Fibroblast of gingiva (primary cell): ENCODE measurements at regions not wholly inside any gene's neighbourhood (a gene's known extent, or its start where the extent isn't known, plus 50 kb on each side); places are given as distances from the start of the nearest gene placed in this dataset.
"Not testable (repeated sequence)": the region's sequence is repeated elsewhere in the genome, so short reads cannot be mapped to it uniquely, and the experiment has no call there.

Source experiments
- DNase-seq: peaks from one replicate; pipeline ENCODE4 v3.0.0-alpha.2; 2011; ENCODE audit warnings: low read depth

DNA sequence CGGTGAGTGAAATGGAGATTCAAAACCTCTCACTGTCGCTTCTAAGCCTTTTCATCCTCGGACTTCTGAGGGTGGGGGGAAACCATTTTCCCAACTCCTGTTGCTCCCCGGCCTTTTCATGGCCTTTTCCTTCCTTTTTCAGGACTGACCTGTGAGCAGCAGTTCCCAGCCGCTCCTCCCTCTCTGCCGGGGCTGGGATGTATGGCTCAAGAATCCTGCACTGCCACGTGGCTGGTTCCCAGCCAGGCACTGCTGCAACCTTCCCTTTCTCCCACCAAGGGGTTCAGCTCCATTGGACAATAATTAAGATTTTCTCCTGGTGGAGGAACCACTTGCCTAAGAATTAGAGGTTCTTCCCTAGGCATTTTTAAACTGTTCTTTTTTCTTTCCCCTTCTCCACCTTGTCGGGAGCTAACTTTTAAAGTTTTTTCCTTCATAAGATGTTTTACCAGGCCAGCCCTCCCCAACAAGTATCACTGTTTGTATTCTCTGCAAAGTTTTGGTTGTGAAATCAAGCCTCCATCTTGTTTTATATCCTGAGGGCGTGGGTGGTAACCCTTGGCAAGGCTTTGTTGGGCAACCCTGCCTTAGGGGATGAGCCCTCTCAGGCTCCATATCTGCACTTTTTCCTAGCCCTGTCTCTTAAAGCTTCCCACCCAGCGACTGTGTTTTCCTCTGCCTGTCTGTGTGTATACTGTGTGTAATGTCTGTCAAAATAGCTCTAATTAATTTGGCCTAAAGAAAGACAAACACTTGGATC lies 1166.6 kb upstream of the ADGRL2 start:
- peak; percentile 27 for DNase-seq

DNA sequence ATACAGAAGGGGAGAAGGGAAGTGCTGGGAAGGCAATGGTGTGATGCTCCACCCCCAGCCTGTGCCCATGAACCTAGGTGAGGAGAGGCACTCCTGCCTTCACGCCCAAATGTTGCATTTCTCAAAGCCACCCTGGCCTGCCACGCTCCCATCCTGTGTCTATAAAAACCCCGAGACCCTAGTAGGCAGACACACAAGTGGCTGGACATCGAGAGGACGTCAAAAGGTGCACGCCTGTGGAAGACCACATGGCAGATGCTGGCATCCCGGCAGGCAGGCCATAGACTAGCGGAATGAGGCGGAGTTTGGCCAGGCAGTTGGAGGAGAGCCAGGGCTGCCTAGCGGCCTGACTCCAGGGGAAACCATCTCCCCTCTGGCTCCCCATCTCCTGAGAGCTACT lies 1168.5 kb upstream of the ADGRL2 start:
- DNase-seq = no peak

GRCh38 chr1:80629304-80629837 lies 1171.4 kb upstream of the ADGRL2 start:
- no peak for DNase-seq

DNA sequence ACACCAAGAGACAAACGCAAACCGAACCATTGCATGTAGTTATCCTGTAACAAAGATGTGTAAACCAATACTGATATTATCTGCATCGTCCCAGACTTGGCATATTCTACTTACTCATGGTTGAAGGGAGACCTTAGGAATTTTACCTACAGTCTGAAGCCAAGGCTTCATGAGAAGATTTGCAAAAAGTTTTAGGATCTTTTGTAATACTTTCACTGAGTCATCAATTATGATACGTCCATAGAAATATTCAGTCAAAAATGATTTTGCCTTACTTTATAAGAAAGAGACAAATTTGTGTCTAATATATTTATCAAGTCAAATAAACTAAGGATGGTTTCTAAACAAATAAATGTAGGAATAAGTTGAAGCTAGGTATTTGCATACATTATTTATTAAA lies 1176.1 kb upstream of the ADGRL2 start:
- peak; percentile 1 for DNase-seq

GRCh38 chr1:80607064-80607463 lies 1193.7 kb upstream of the ADGRL2 start:
- DNase-seq = no peak

GRCh38 chr1:80594013-80594412 lies 1206.7 kb upstream of the ADGRL2 start:
- no peak for DNase-seq

DNA sequence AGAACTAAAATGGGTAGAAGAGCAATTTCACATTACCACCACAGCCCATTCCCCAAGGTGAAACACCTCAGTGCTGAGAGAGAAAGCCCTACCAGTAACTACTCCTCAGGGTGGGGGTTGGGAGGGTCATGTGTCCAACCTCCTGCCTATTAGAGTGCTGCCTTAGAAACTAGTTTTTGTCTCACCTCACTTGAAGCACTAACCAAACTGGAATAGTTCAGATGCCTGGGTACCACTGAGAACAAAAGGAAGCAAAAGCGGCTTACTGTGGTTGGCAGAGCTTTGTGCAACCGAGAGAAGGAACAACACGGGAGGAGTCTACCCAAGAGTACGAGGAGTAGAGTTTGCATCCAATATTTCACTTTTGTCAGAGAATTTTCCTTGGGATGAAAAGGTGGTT lies 1207.5 kb upstream of the ADGRL2 start:
- no peak for DNase-seq

DNA sequence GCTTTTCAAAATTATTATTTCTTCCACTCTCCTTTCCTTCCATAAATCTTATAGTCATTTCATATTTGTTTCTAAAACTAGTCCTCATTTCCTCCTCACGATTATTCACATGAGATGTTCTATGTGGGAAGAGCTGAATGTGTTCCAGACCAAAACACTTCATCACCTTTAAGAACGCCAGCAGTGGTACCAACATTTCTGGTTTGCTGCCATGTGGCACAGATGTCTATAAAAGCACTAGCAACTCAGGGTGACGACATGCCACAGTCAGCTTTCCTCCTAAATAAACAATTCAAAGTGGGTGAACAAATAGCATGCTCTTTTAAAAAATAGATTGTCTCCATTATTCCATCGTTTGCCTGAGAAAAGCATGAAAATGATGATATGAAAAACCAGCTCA lies 1217.8 kb upstream of the ADGRL2 start:
- DNase-seq = peak; percentile 10

GRCh38 chr1:80579055-80579454 lies 1221.7 kb upstream of the ADGRL2 start:
- DNase-seq = no peak

GRCh38 chr1:80566867-80567266 lies 1233.9 kb upstream of the ADGRL2 start:
- no peak for DNase-seq

- no peak for DNase-seq
These were observed 1234.6 kb upstream of the ADGRL2 start for GRCh38 chr1:80566123-80566522.

GRCh38 chr1:80565406-80565805 lies 1235.3 kb upstream of the ADGRL2 start:
- no peak for DNase-seq

DNA sequence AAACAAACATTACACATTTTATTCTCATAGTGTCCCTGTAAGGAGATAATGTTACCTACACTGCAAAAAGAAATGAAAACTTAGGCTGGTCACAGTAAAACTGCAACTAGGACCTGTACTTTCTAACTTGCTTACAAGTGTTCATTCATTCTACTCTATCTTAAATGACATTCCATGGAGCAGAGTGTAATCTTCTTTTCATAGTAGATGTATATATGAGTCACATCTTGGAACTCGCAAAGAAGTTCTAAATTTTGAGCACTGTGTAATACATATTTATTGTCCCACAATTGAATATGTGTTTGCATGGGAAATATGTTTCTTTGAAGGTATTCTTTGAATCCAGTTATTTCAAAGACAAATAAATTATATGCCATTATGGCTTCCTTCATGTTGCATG lies 1258.5 kb upstream of the ADGRL2 start:
- no peak for DNase-seq

GRCh38 chr1:80540596-80540995 lies 1260.1 kb upstream of the ADGRL2 start:
- peak; percentile 1 for DNase-seq

DNA sequence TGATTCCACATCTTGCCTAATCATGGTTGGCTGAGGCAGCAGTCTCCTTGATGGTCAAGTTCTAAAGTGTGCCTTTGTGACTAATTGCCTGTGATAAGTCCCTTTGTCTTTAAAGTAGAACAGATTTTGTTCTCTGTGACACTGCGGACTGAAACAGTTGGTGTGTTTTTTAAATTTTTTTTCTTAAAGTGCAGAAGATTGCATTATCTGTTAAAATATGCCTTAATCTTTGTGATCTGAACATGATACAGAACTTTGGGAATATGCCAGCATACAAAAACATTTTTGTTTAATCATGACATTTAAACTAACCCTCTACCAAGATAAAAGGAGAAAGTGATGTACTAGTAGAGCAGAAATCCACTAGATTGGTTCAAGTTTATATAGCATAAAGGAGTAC lies 1260.6 kb upstream of the ADGRL2 start:
- peak; percentile 1 for DNase-seq

DNA sequence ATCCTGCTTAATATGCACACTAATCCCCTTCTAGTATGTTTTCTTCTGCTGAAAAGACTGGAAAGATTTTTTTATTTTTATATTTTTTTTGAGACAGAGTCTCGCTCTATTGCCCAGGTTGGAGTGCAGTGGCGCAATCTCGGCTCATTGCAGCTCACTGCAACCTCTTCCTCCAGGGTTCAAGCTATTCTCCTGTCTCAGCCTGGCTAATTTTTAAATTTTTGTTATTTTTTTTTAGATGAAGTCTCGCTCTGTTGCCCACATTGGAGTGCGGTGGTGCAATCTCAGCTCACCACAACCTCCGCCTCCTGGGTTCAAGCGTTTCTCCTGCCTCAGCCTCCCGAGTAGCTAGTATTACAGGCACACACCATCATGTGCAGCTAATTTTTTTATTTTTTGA lies 1261.4 kb upstream of the ADGRL2 start:
- DNase-seq = not testable (repeated sequence)

- no peak for DNase-seq
These were observed 1264.3 kb upstream of the ADGRL2 start for GRCh38 chr1:80536461-80536860.

GRCh38 chr1:80535466-80535865 lies 1265.3 kb upstream of the ADGRL2 start:
- no peak for DNase-seq

GRCh38 chr1:80534606-80535360 lies 1266.0 kb upstream of the ADGRL2 start:
- no peak for DNase-seq

DNA sequence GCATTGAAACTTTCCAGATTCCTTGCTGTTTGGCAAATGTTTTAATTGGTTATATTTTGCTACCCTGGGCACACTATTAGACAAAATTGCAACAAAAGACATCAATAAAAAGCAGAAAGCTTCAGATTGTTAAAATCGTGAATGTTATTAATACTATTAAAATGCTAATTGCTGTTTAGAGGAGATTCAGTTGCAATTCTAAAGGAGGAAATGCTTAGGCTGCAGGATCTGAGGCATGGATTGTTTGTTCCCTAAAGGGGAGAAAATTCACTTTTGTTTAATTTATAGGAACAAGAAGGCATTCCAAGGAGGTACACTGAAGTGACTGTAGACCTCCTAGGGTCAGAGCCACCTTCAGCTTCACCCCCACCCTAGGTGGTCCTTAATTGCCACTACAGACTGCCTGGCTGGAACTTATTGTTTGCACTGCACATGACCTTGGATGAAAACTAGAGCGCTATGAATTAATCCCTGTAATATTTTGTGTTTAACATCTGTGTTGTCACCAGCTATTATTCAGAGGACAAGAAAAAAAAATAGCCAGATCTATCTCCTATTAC lies 1266.9 kb upstream of the ADGRL2 start:
- DNase-seq = no peak

DNA sequence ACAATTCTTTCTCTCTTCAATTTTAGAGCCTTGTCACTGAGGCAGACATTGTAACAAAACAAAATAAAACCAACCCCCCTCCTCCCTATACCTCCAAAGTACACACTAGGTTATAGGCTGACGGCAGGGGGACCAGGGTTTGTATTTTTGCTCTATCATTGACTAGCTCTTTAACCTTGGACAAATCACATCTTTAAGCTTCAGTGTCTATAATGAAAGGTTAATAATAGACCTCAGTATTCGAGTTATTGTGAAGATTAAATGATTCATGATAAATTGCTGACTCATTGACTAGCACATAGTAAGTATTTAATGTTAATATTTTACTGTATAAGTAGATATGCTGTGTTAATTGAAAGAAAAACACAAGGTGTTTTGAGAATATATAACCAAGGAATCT lies 1267.6 kb upstream of the ADGRL2 start:
- no peak for DNase-seq

- no peak for DNase-seq
These were observed 1269.6 kb upstream of the ADGRL2 start for GRCh38 chr1:80531182-80531581.

- no peak for DNase-seq
These were observed 1271.2 kb upstream of the ADGRL2 start for GRCh38 chr1:80529546-80529945.
